Tibial nerve (tissue), 4 donors: ENCODE measurements at regions not wholly inside any gene's neighbourhood (a gene's known extent, or its start where the extent isn't known, plus 50 kb on each side); places are given as distances from the start of the nearest gene placed in this dataset.

ENCODE experiments used
- DNase-seq, 2 donors: peaks; one replicate each; pipeline ENCODE4 v3.0.0-alpha.2; 2019; ENCODE audit warnings: low spot score in 2 of 2
- H3K27ac ChIP-seq, 4 donors: fragments of 200-600 bp; sonication (generic) in 3 of 4; one replicate each; pipeline ENCODE4 v1.5.1; 2017 to 2019; ENCODE audit warnings: mild to moderate bottlenecking in 1 of 4
- H3K27me3 ChIP-seq, 2 donors: fragments of 200-600 bp; sonication (generic) in 1 of 2; one replicate each; pipeline versions ENCODE4 v1.5.1 to v1.6.0; 2017 to 2019
- H3K36me3 ChIP-seq, 3 donors: fragments of 200-600 bp; sonication (generic); one replicate each; pipeline ENCODE4 v1.5.1; 2018 to 2019
- H3K4me1 ChIP-seq, 4 donors: fragments of 200-600 bp; sonication (generic) in 3 of 4; one replicate each; pipeline ENCODE4 v1.5.1; 2017 to 2019
- H3K4me3 ChIP-seq, 4 donors: fragments of 200-600 bp; sonication (generic) in 3 of 4; one replicate each; pipeline ENCODE4 v1.5.1; 2017 to 2019; ENCODE audit warnings: mild to moderate bottlenecking in 1 of 4, moderate library complexity in 1 of 4
- H3K9me3 ChIP-seq, 4 donors: fragments of 200-600 bp; sonication (generic) in 3 of 4; one replicate each; pipeline ENCODE4 v1.5.1; 2017 to 2019
- EP300 ChIP-seq, 2 donors: sonication (generic); formaldehyde crosslinking; IDR thresholded peaks; one replicate each; pipeline ENCODE4 v1.6.1; 2017; ENCODE audit warnings: antibody characterized with exemption in 2 of 2, mild to moderate bottlenecking in 1 of 2
- POLR2A ChIP-seq, 2 donors: fragments of 450-650 bp; IDR thresholded peaks; one replicate each; pipeline ENCODE4 v1.6.1; 2017; ENCODE audit warnings: antibody characterized with exemption in 2 of 2, mild to moderate bottlenecking in 2 of 2, moderate library complexity in 2 of 2
- WGBS, 2 donors: methylation state at CpG; one replicate each; pipeline ENCODE4 v1.1.5; 2018; 5-methylcytosine and 5-hydroxymethylcytosine counted together
- TF ChIP-seq, protein P1 (sequence below), 5 experiments: fragments of 200-600 bp in 3 of 5; fragments of 450-650 bp in 2 of 5; sonication (generic) in 3 of 5; IDR thresholded peaks; one replicate each; pipeline ENCODE4 v1.5.1; 2016 to 2019; ENCODE audit warnings: antibody characterized with exemption in 5 of 5, mild to moderate bottlenecking in 3 of 5, moderate library complexity in 2 of 5

DNA sequence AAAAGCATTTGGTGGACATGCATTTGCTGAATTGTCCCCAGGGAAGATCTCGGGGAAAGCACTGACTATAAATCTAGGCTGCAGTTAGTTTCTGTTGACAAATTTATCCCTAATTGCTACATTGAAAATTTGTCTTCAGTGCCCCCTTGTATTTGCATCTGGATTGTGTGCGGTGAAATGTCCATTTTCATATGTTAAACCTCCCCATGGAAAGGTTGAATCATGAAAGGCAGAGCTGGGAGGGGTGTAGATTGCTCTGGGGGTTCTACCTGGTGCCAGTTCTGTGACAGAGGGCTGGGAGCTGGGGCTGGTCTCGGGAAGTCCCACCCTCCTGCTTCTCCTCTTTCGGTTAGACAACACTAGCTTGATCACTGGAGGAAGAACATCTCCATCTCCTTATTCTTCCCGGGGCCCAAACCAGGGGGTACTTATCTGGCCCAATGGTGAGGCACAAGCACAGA, 101.9 kb downstream of the GADD45G start:
- no peaks in the 10 kb centered on the region for H3K36me3 ChIP-seq
- WGBS, 2 donors: 27 to 43% methylated on average over 5 of the region's 5 CpGs
- no peak for DNase-seq

DNA sequence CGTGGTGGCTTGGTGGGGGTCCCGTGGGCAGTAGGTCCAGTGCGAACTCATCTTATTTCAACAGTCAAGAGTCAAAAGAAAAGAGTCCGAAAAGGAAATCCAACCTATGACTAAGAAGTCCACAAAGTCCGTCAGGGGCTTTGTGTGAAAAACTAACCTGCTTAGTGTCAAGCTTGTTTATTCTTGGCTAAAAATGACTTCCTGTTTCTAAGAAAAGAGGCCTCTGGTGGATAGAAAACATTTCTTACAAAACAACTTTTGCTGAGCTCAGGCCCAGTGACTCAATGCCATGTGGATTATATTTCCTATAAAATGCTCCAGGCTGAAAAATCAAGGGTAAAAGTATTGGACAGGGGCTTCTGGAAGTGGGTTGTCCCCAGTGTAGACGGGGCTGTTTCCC, 105.9 kb downstream of the GADD45G start:
- Histone ChIP-seq H3K36me3 (no peaks in the 10 kb centered on the region), H3K4me1 (peaks cover 0 to 10% (median 1%) of the 10 kb centered on the region in 4 donors), H3K27me3 (no peaks in the 10 kb centered on the region), H3K9me3 (no peaks in the 10 kb centered on the region), H3K27ac (no peak overlapping the region), H3K4me3 (no peak overlapping the region)
- 64 to 67% methylated on average over 6 of the region's 6 CpGs for WGBS, 2 donors
- peak in 1 of 2 donors; percentile 14 for DNase-seq
- TF ChIP-seq, protein P1, sequence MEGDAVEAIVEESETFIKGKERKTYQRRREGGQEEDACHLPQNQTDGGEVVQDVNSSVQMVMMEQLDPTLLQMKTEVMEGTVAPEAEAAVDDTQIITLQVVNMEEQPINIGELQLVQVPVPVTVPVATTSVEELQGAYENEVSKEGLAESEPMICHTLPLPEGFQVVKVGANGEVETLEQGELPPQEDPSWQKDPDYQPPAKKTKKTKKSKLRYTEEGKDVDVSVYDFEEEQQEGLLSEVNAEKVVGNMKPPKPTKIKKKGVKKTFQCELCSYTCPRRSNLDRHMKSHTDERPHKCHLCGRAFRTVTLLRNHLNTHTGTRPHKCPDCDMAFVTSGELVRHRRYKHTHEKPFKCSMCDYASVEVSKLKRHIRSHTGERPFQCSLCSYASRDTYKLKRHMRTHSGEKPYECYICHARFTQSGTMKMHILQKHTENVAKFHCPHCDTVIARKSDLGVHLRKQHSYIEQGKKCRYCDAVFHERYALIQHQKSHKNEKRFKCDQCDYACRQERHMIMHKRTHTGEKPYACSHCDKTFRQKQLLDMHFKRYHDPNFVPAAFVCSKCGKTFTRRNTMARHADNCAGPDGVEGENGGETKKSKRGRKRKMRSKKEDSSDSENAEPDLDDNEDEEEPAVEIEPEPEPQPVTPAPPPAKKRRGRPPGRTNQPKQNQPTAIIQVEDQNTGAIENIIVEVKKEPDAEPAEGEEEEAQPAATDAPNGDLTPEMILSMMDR (IDR thresholded peaks at IDR 0.05): no peak
- peak; percentile 27 to 66 for TF ChIP-seq EP300 (IDR thresholded peaks at IDR 0.05)

More for the DNA sequence above, 101.9 kb downstream of the GADD45G start:
- H3K27me3 ChIP-seq: no peaks in the 10 kb centered on the region
- peaks cover 0 to 10% (median 1%) of the 10 kb centered on the region in 4 donors for H3K4me1 ChIP-seq
- H3K27ac ChIP-seq: no peak overlapping the region
- no peak for TF ChIP-seq EP300 (IDR thresholded peaks at IDR 0.05)
- TF ChIP-seq POLR2A (IDR thresholded peaks at IDR 0.05): no peak
- TF ChIP-seq, protein P1 (IDR thresholded peaks at IDR 0.05): no peak
- H3K4me3 ChIP-seq: no peak overlapping the region
- H3K9me3 ChIP-seq: no peaks in the 10 kb centered on the region

DNA sequence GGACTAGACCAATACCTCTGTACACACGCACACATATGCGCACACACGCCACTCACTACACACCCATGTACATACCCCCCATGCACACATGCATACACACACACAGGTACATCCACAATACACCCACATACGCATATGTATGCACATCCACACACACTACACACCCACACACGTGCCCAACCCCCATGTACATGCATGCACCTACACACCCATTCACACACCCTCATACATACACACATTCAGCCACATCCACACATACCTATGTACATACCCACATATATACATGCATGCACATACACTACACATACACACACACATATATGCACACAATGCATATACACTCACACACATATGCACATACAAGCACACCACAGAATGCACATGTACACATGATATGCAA, 107.1 kb downstream of the GADD45G start:
- H3K4me3 ChIP-seq: no peak overlapping the region
- H3K27me3 ChIP-seq: no peaks in the 10 kb centered on the region
- no peaks in the 10 kb centered on the region for H3K36me3 ChIP-seq
- WGBS, 2 donors: 39 to 40% methylated on average over 5 of the region's 5 CpGs
- H3K9me3 ChIP-seq: no peaks in the 10 kb centered on the region
- TF ChIP-seq POLR2A (IDR thresholded peaks at IDR 0.05): no peak
- TF ChIP-seq, protein P1 (IDR thresholded peaks at IDR 0.05): no peak
- TF ChIP-seq EP300 (IDR thresholded peaks at IDR 0.05): no peak
- H3K27ac ChIP-seq: no peak overlapping the region
- peaks cover 0 to 10% (median 1%) of the 10 kb centered on the region in 4 donors for H3K4me1 ChIP-seq
- no peak for DNase-seq

DNA sequence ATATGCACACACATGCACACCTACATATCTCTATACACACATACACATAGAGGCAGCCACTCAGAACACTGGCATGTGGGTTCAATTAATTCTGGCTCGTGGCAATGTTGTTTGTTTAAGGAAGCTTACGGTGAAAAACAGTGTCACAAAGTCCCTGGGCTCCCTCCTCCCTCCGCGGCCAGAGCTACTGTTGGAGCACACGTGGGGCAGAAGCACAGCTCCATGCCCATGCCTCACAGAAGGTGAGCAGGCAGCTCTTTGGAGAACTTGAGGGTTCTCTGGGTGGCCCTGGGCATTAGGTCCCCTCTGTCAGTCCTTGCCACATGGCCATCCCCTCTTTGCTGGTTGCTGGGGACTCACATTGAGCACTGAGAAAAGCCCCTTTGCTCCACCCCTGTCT, 107.5 kb downstream of the GADD45G start:
- Histone ChIP-seq H3K4me1 (peaks cover 0 to 7% (median 1%) of the 10 kb centered on the region in 4 donors), H3K27ac (no peak overlapping the region), H3K9me3 (peaks cover 0 to under 1% (median 0%) of the 10 kb centered on the region in 4 donors), H3K4me3 (no peak overlapping the region), H3K36me3 (no peaks in the 10 kb centered on the region), H3K27me3 (no peaks in the 10 kb centered on the region)
- WGBS, 2 donors: 71 to 82% methylated on average over 5 of the region's 5 CpGs
- DNase-seq: no peak
- TF ChIP-seq EP300 (IDR thresholded peaks at IDR 0.05) (no peak), POLR2A (IDR thresholded peaks at IDR 0.05) (no peak)
- TF ChIP-seq, protein P1 (IDR thresholded peaks at IDR 0.05): no peak

DNA sequence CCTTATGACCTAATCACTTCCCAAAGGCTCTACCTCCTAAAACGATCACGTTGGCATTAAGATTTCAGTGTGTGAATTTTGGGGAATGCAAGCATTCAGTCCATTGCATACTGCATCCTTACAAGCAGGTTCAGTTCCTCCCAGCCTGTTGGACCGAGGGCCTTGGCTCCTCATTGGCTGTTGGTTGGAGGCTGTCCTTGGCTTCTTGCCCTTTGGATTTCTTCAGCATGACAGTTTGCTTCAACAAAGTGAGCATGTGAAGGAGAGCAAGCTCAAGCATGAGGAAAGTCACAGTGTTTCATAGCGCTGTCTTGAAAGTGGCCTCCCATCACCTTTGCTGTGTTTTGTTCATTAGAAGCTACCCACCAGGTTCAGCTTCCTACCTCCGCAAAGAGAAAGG, 109.5 kb downstream of the GADD45G start:
- DNase-seq: no peak
- no peak overlapping the region for H3K4me3 ChIP-seq
- H3K36me3 ChIP-seq: no peaks in the 10 kb centered on the region
- H3K27me3 ChIP-seq: no peaks in the 10 kb centered on the region
- TF ChIP-seq, protein P1 (IDR thresholded peaks at IDR 0.05): no peak
- TF ChIP-seq POLR2A (IDR thresholded peaks at IDR 0.05): no peak
- TF ChIP-seq EP300 (IDR thresholded peaks at IDR 0.05): no peak
- H3K27ac ChIP-seq: no peak overlapping the region
- peaks cover 0 to 9% (median 0%) of the 10 kb centered on the region in 4 donors for H3K9me3 ChIP-seq
- H3K4me1 ChIP-seq: peaks cover 0 to 7% (median 1%) of the 10 kb centered on the region in 4 donors
- 54 to 55% methylated on average over 5 of the region's 5 CpGs for WGBS, 2 donors
